Gastroesophageal sphincter (tissue), 4 donors: ENCODE measurements at regions not wholly inside any gene's neighbourhood (a gene's known extent, or its start where the extent isn't known, plus 50 kb on each side); places are given as distances from the start of the nearest gene placed in this dataset.

Source experiments
- ATAC-seq: fragments of 150-250 bp; one replicate; pipeline ENCODE4 v1.9.1; 2016; ENCODE audit warnings: mild to moderate bottlenecking, moderate library complexity
- H3K27ac ChIP-seq, 4 donors: fragments of 200-600 bp; sonication (generic) in 3 of 4; 1 replicate in 3 of 4; 2 replicates in 1 of 4; pipeline ENCODE4 v1.5.1; 2016 to 2019
- H3K27me3 ChIP-seq: fragments of 200-600 bp; sonication (generic); one replicate; pipeline ENCODE4 v1.5.1; 2019
- H3K36me3 ChIP-seq, 2 donors: fragments of 200-600 bp; sonication (generic); one replicate each; pipeline ENCODE4 v1.5.1; 2019; ENCODE audit warnings: control low read depth in 1 of 2
- H3K4me1 ChIP-seq, 3 donors: fragments of 200-600 bp; sonication (generic); 1 replicate in 2 of 3; 2 replicates in 1 of 3; pipeline ENCODE4 v1.5.1; 2016 to 2019; ENCODE audit warnings: control low read depth in 2 of 3
- H3K4me3 ChIP-seq, 2 donors: fragments of 200-600 bp; sonication (generic); one replicate each; pipeline ENCODE4 v1.5.1; 2019; ENCODE audit warnings: mild to moderate bottlenecking in 1 of 2, moderate library complexity in 1 of 2
- H3K9me3 ChIP-seq, 3 donors: fragments of 200-600 bp; sonication (generic); one replicate each; pipeline ENCODE4 v1.5.1; 2017 to 2019; ENCODE audit warnings: control low read depth in 2 of 3
- EP300 ChIP-seq: sonication (generic); formaldehyde crosslinking; IDR thresholded peaks from one replicate; pipeline ENCODE4 v1.6.1; 2017; ENCODE audit warnings: antibody characterized with exemption, mild to moderate bottlenecking
- POLR2A ChIP-seq, 2 donors: fragments of 450-650 bp; IDR thresholded peaks; one replicate each; pipeline ENCODE4 v1.6.1; 2017; ENCODE audit warnings: antibody characterized with exemption in 2 of 2, mild to moderate bottlenecking in 2 of 2, moderate library complexity in 1 of 2
- POLR2AphosphoS5 ChIP-seq: sonication (generic); formaldehyde crosslinking; IDR thresholded peaks from one replicate; pipeline ENCODE4 v1.6.1; 2017; ENCODE audit warnings: antibody characterized with exemption
- WGBS, 2 donors: methylation state at CpG; one replicate each; pipeline ENCODE4 v1.1.5; 2018; ENCODE audit warnings: low coverage in 1 of 2; 5-methylcytosine and 5-hydroxymethylcytosine counted together
- TF ChIP-seq, protein P1 (sequence below), 4 experiments: fragments of 200-600 bp in 2 of 4; fragments of 450-650 bp in 2 of 4; sonication (generic) in 1 of 4; IDR thresholded peaks; one replicate each; pipeline ENCODE4 v1.5.1; 2017 to 2019; ENCODE audit warnings: antibody characterized with exemption in 4 of 4, mild to moderate bottlenecking in 2 of 4, moderate library complexity in 2 of 4

DNA sequence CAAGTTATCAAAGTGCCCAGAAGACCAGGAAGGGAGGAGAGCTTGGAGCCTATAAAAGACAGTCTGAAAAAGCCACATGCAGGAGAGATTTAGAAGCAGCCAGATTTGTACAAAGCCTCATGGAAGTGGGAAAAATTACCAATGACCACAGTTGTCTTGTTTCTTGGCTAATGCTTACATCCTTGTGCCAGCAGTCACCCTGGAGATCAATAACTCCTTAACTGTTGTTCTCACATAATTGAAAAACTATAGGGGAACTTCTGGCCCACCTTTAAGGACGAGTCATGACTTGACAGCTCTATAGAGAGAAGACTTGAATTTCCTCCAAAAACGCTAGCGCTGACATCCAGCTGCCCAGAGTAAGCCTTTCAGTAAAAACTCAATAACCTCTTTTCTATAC, 313.1 kb downstream of the GALC start:
- no peaks in the 10 kb centered on the region for H3K27me3 ChIP-seq
- H3K36me3 ChIP-seq = no peaks in the 10 kb centered on the region
- TF ChIP-seq, protein P1, sequence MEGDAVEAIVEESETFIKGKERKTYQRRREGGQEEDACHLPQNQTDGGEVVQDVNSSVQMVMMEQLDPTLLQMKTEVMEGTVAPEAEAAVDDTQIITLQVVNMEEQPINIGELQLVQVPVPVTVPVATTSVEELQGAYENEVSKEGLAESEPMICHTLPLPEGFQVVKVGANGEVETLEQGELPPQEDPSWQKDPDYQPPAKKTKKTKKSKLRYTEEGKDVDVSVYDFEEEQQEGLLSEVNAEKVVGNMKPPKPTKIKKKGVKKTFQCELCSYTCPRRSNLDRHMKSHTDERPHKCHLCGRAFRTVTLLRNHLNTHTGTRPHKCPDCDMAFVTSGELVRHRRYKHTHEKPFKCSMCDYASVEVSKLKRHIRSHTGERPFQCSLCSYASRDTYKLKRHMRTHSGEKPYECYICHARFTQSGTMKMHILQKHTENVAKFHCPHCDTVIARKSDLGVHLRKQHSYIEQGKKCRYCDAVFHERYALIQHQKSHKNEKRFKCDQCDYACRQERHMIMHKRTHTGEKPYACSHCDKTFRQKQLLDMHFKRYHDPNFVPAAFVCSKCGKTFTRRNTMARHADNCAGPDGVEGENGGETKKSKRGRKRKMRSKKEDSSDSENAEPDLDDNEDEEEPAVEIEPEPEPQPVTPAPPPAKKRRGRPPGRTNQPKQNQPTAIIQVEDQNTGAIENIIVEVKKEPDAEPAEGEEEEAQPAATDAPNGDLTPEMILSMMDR (IDR thresholded peaks at IDR 0.05) = no peak
- TF ChIP-seq POLR2AphosphoS5 (no peak), EP300 (no peak), POLR2A (IDR thresholded peaks at IDR 0.05) (no peak)
- H3K9me3 ChIP-seq = peaks cover 0 to 16% (median 0%) of the 10 kb centered on the region in 3 donors
- no peak overlapping the region for H3K27ac ChIP-seq
- H3K4me3 ChIP-seq = no peak overlapping the region
- H3K4me1 ChIP-seq = no peaks in the 10 kb centered on the region
- WGBS, 2 donors = 47 to 52% methylated on average over 3 of the region's 3 CpGs
- no peak for ATAC-seq

DNA sequence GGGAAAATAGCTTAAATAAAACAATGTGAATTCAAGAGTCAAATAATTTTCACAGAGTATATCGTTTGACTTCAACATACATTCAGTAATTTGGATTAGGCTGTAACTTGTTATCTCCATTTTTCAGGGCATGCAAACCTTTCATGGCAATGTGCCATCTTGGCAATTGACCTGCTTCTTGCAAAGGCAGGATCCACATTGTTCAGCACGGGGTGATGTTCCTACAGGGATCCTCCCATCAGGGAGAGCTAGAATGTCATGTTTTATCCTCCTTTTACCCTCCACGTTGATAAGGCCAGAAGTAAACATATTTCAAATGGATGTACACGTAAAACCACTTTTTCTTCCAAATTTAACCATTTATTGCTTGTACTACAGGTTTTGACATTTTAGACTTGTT, 314.4 kb downstream of the GALC start:
- TF ChIP-seq, protein P1 (IDR thresholded peaks at IDR 0.05) = no peak
- TF ChIP-seq EP300 (no peak), POLR2A (IDR thresholded peaks at IDR 0.05) (no peak), POLR2AphosphoS5 (no peak)
- Histone ChIP-seq H3K27ac (no peak overlapping the region), H3K36me3 (no peaks in the 10 kb centered on the region), H3K4me3 (no peak overlapping the region), H3K9me3 (peaks cover 0 to 10% (median 0%) of the 10 kb centered on the region in 3 donors), H3K4me1 (no peaks in the 10 kb centered on the region), H3K27me3 (no peaks in the 10 kb centered on the region)
- WGBS, 2 donors = 43 to 75% methylated on average over 4 of the region's 4 CpGs
- ATAC-seq = no peak

DNA sequence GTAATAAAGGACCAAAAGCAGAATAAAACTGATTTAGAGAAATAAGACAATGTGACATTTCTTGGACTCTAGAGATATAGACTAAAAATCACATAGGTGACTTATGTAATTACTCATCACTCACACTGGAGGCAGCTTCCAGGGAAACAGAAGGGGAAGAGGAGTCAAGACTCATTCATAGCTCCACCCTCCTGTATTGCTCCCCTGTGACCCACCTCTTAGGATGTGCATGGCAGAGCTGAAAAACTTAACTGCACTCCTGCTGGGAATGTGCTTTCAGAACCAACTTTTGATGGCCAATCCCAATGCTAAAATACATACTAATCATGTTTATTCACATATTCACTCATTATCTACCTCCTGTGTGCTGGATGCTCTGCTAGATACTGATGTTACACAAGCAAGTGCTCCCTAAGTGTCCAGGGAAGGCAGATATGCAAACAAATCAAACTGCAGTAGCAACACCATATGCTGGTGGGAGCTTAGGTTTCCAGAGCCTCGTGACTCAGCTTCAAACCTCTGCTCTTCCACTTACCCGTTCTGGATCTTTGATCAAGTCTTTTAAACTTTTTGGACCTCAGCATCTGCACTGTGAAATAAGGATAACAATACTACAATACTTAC, 316.1 kb downstream of the GALC start:
- H3K27me3 ChIP-seq = no peaks in the 10 kb centered on the region
- H3K4me3 ChIP-seq = no peak overlapping the region
- TF ChIP-seq POLR2AphosphoS5 (no peak), POLR2A (IDR thresholded peaks at IDR 0.05) (no peak), EP300 (no peak)
- TF ChIP-seq, protein P1 (IDR thresholded peaks at IDR 0.05) = no peak
- H3K36me3 ChIP-seq = no peaks in the 10 kb centered on the region
- H3K27ac ChIP-seq = no peak overlapping the region
- no peaks in the 10 kb centered on the region for H3K4me1 ChIP-seq
- H3K9me3 ChIP-seq = no peaks in the 10 kb centered on the region
- ATAC-seq = no peak
- 75 to 79% methylated on average over 1 to 2 of the region's 2 CpGs for WGBS, 2 donors

DNA sequence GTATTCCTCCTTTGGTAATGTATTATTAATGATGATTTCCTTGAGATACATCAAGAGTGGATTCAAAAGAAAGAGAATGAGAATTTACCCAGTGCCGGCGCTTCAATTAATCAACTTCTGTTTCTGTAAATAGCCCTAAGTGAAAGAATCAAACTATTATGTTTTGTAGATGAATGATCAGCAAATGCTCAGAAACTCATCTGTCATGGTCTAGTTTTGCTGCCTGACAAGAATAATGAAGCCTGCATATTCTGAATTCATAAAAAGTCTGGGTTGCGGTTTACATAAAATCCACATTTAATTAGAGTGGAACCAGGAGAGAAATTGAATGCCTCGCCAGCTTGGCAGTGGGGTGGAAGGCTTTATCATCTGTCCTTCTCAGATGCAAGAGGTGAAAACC, 325.3 kb downstream of the GALC start:
- no peaks in the 10 kb centered on the region for H3K9me3 ChIP-seq
- WGBS, 2 donors = 51 to 70% methylated on average over 4 of the region's 4 CpGs
- no peaks in the 10 kb centered on the region for H3K4me1 ChIP-seq
- TF ChIP-seq POLR2AphosphoS5 = no peak
- H3K27ac ChIP-seq = no peak overlapping the region
- ATAC-seq = no peak
- H3K4me3 ChIP-seq = no peak overlapping the region
- no peaks in the 10 kb centered on the region for H3K36me3 ChIP-seq
- H3K27me3 ChIP-seq = no peaks in the 10 kb centered on the region

DNA sequence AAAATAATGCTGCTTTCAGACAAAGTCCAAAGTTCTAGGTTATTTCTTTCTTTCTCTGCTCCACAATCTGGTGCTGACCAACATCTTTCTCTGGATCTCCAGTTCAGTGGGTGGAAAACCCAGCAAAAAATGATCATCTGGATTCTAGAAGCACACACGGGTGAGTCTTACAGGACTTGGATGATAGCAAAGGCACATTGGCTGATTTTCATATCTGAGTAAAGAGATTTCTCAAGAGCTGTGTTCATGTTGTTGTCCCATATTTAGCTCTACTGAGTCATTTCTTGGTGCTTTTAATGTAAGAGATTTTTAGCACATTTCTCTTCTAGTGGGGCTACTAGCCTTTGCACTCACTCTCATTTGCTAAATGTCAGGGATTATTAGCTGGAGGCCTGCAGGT, 336.7 kb downstream of the GALC start:
- TF ChIP-seq POLR2AphosphoS5 = no peak
- TF ChIP-seq POLR2A (IDR thresholded peaks at IDR 0.05) = no peak
- TF ChIP-seq EP300 = no peak
- TF ChIP-seq, protein P1 (IDR thresholded peaks at IDR 0.05) = no peak
- H3K4me1 ChIP-seq = no peaks in the 10 kb centered on the region
- peaks cover 0 to 12% (median 0%) of the 10 kb centered on the region in 3 donors for H3K9me3 ChIP-seq
- no peak overlapping the region for H3K27ac ChIP-seq
- ATAC-seq = no peak
- H3K4me3 ChIP-seq = no peak overlapping the region
- 20 to 67% methylated on average over 1 of the region's 1 CpG for WGBS, 2 donors
- no peaks in the 10 kb centered on the region for H3K27me3 ChIP-seq
- no peaks in the 10 kb centered on the region for H3K36me3 ChIP-seq
